ENCODE measurements at regions not wholly inside any gene's neighbourhood (a gene's known extent, or its start where the extent isn't known, plus 50 kb on each side); places are given as distances from the start of the nearest gene placed in this dataset.

DNA sequence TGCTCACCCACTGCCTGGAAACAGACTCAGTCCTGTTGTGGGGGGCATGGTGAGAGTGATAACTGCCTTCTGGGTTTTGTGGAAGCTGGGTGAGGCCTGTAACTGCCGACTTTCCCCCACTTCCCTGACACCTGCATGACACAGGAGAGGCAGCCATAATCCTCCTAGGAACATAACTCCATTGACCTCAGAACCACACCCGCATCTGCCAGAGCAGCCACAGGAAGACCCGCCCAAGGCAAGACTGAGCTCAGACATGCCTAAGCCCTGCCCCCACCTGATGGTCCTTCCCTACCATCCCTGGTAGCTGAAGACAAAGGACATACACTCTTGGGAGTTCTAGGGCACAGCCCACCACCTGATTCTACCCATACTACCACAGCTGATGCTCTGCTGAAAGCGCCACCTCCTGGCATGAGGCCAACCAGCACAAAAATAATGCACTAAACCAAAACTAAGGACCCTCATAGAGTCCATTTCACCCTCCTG is 326.7 kb downstream of the RBM26 start:
- peak; percentile 24 for DNase-seq

DNA sequence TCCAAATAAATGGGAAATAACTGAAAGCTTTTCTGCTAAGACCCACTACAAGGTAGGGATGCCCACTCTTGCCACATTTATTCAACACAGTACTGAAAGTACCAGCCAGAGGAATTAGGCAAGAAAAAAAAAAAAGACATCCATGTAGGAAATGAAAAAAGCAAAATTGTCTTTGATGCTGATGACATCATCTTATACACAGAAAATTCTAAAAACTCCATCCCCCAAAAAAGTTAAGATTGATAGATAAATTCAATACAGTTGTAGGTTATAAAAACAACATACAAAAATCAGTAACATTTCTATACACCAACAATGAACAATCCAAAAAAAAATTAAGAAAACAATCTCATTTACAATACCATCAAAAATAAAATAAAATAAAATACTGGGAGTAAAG is 330.4 kb downstream of the RBM26 start:
- no peak for DNase-seq

GRCh38 chr13:79070343-79070974 is 335.6 kb downstream of the RBM26 start:
- DNase-seq, result no peak

DNA sequence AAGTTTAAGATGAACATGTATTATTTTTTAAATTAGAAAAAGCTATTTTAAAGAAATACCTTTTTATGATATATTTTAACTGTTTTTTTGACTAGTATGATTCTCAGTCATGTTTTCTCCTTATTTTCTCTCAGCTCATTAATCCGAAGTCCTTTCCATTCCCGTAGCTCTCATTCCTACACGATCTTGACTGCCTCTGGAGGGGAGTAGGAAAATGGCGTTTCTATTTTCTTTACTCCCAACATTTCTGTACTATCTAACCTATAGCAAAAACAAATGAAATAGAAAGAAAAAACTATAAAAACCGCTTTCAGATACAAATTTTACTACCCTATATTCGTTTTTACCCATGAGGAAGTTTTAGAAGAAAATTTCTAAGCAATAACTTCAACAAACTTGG is 343.8 kb downstream of the RBM26 start:
- peak; percentile 5 for DNase-seq

DNA sequence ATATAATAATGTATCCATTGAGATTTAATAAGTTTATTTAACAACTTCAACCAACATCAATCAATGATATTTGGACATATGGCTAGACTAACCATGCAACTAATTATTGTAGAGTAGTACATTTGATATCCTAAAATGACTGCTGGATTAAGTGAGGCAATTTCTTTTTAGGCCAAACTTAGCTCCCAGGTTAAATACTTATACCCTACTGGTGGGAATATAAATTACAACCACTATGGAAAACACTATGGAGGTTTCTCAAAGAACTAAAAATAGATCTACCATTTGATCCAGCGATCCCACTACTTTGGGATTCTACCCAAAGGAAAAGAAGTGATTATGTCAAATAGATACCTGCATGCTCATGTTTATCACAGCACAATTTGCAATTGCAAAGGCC is 345.8 kb downstream of the RBM26 start:
- no peak for DNase-seq

DNA sequence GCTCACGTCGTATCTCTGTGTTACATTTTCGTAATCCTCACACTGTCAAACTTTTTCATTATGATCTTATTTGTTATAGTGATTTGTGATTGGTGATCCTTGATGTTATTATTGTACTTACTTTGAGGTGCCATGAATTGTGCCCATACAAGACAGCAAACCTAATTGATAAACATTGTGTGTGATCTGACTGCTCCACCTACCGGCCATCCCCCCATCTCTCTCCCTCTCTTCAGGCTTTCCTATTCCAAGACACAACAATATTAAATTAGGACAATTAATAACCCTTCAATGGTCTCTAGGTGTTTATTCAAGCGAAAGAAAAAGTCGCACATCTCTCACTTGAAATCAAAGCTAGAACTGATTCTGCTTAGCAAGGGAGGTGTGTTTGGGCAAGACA is 349.3 kb downstream of the RBM26 start:
- no peak for DNase-seq

DNA sequence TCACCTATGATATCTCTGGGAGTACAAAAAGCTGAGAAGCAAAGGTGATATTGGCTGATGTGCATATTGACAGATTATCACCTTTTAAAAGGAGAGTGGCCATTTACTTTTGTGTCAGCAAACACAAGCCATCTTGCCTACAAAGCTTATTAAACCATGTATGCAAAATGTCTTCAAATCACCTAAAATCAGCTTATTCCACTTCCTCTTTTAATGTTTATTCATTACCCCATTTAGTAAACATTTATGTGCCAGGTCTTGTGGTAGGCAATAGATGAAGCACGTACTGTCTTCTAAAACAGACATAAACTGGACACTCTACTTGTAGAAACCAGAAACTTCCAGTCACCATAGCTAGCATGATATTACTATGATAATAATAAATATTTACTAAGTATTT is 354.6 kb downstream of the RBM26 start:
- no peak for DNase-seq

- DNase-seq, result no peak
These were observed 361.6 kb downstream of the RBM26 start for GRCh38 chr13:79044415-79044814.

DNA sequence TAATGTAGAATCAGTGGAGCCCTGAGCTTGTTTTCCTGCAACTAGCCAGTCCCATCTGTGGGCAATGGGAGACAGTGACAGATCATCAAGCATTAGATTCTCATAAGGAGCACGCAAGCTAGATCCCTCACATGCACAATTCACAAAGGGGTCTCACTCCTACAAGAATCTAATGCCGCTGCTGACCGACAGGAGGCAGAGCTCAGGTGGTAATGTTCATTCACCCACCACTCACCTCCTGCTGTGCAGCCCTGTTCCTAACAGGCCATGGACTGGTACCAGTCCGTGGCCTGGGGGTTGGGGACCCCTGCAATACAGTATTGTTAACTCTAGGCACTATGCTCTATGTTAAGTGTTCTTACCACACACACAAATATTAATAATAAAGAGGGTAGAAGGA is 362.8 kb downstream of the RBM26 start:
- DNase-seq, result no peak

DNA sequence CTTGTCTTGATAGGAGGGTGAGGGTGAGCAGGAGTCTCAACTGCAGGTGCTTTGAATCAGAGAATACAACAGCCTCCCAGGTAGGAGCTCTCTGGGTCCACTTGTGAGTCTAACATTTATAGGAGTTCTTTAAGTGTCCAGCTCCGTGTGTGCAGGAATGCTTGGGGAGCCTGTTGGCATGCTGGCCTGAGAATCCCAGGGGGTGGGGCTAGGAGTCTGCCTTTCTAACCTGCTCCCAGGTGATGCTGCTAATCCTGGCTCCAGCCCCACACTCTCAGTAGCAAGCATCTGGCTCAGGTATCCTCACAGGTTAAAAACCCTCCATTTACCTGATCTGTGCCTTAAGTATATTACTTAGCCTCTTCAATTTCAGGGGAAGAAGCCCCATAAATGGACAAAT is 368.9 kb downstream of the RBM26 start:
- DNase-seq, result no peak

DNA sequence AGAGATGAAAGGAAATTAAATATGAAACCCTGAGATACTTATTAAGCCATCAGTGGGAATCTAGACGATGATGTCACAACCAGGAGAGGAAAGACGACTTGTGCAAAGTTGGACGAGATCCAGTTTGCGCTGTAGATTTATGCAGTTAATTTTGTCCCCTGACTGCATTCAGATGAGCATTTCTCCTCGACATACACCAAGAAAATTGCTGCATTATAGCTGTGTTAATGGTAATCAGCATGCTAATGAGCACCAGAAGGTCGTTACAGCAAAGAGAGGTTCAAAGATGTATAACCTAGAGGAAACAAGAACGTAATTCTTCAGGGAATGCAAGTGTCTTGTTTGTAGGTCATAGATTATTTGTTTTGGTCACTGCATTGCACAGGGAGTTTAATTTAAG is 371.7 kb downstream of the RBM26 start:
- no peak for DNase-seq

DNA sequence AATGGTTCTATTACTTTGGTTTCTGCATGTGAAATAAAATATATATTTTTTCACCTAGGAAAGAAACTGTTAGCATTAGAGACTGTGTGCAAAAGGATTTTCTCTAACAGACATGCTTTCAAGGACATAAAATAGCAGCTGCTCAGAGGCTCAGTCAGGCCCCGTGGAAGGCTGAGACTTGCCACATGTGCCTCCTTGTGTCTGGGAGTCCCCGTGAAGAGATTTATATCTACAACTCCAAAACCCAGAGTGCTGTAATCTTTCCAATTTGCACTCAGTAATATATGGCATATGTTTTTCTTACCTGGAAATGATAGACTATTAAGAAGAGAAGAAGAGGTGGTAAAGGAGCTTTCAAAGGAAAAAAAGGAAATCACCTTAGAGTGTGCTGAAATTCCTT is 371.6 kb upstream of the OBI1 start:
- DNase-seq, result no peak

GRCh38 chr13:79018166-79018565 is 359.2 kb upstream of the OBI1 start:
- no peak for DNase-seq

GRCh38 chr13:79011179-79011578 is 352.2 kb upstream of the OBI1 start:
- no peak for DNase-seq

GRCh38 chr13:79003989-79004898 is 345.3 kb upstream of the OBI1 start:
- no peak for DNase-seq

DNA sequence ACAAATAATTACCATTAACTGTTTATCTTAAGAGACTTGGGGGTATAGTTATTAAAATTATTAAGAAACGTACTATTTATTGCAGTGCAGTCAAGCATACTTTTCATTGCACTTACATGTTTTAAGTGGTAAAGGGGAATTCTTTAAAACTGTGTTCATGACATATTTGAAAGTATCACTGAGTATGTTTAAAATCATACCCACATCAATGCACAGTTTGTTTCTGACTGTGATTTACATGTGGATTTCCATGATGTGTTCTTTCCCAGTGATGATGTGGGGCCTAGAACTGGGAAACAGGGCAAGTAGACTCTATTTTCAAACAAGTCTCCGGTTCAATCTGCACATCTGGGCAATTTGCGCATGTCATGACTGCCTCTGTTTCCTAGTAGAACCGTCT is 340.5 kb upstream of the OBI1 start:
- DNase-seq, result no peak

- DNase-seq, result peak; percentile 19
These were observed 339.8 kb upstream of the OBI1 start for GRCh38 chr13:78998630-78999315.

GRCh38 chr13:78997902-78998629 is 339.1 kb upstream of the OBI1 start:
- no peak for DNase-seq

GRCh38 chr13:78993792-78994191 is 334.8 kb upstream of the OBI1 start:
- no peak for DNase-seq

GRCh38 chr13:78981913-78982312 is 323.0 kb upstream of the OBI1 start:
- no peak for DNase-seq

- DNase-seq, result no peak
These were observed 320.4 kb upstream of the OBI1 start for GRCh38 chr13:78979349-78979748.

GRCh38 chr13:78978381-78978998 is 319.5 kb upstream of the OBI1 start:
- peak; percentile 75 for DNase-seq

DNA sequence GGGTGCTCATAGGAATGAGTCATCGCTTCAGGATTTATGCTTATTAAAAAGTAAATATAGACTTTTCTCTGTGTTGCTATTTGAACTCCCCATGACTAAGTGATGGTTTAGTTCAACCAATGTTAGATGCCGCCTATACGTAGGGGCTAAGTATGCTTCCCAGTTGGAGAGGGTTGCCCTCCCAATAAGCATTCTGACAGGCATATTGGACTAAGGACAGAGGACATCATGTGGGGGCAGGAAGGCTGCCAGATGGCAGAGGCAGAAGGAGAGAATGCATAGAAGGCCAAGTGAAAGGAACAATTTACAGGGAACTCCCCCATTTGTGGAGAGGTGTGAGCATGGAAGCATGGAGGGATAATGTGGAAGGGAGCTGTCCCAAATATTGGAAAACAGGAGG is 318.4 kb upstream of the OBI1 start:
- peak; percentile 51 for DNase-seq

Measured in NCI-H2171 treated with DMSO at 0.1 percent for 48 hours (cell line).